ENCODE measurements at regions not wholly inside any gene's neighbourhood (a gene's known extent, or its start where the extent isn't known, plus 50 kb on each side); places are given as distances from the start of the nearest gene placed in this dataset.

DNA sequence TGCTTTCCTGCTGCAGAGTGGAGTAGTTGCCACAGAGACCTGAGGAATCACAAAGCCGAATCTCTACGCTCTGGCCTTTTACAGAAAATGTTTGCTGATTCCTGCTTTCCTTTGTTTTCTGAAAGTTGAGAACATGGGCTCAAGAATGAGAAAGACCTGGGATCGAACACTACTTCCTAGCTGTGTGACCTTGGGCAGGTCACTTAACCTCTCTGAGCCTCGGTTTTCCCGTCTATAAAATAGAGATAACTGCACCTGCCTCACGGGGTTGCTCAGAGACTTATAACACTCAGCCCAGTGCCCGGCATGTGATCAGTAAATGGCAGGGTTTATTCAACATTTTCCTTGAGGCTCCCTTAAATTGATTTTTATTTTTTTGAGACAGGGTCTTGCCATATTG lies 70.9 kb upstream of the ALX4 start:
- no peaks in the 10 kb centered on the region for H3K9me3 ChIP-seq (ENCODE audit: control insufficient read depth, insufficient read depth, low read length)

GRCh38 chr11:44381261-44381660 lies 71.3 kb upstream of the ALX4 start:
- no peak overlapping the region for H3K27ac ChIP-seq (ENCODE audit: low read depth, low read length)
- no peaks in the 10 kb centered on the region for H3K9me2 ChIP-seq (replicated peaks; ENCODE audit: control insufficient read depth, low read length)
- no peaks in the 10 kb centered on the region for H3K9me3 ChIP-seq (ENCODE audit: control insufficient read depth, insufficient read depth, low read length)
- no peaks in the 10 kb centered on the region for H3K4me1 ChIP-seq (ENCODE audit: control insufficient read depth, low read length)
- no peak overlapping the region for H3K4me2 ChIP-seq (ENCODE audit: low read length)
- no peaks in the 10 kb centered on the region for H3K36me3 ChIP-seq (ENCODE audit: control insufficient read depth, low read length)
- no peak overlapping the region for H3K4me3 ChIP-seq (ENCODE audit: low read length)
- no peaks in the 10 kb centered on the region for H3F3A ChIP-seq (ENCODE audit: control insufficient read depth, insufficient read depth)
- no peaks in the 10 kb centered on the region for H3K27me3 ChIP-seq (ENCODE audit: control insufficient read depth, low read length)
- no peaks in the 10 kb centered on the region for H4K20me1 ChIP-seq (ENCODE audit: control insufficient read depth, insufficient read depth, low read depth, low read length)
- TF ChIP-seq EZH2phosphoT487 (IDR thresholded peaks at IDR 0.05; ENCODE audit: borderline replicate concordance, low read length) (no peak), CTCF (IDR thresholded peaks at IDR 0.05; ENCODE audit: low read depth, low read length, poor library complexity, severe bottlenecking) (no peak)
- no peaks in the 10 kb centered on the region for H3K79me2 ChIP-seq (ENCODE audit: control insufficient read depth, low read length)

More for the DNA sequence above, 70.9 kb upstream of the ALX4 start:
- H3K27ac ChIP-seq (ENCODE audit: low read depth, low read length): no peak overlapping the region
- no peaks in the 10 kb centered on the region for H3K27me3 ChIP-seq (ENCODE audit: control insufficient read depth, low read length)
- no peak overlapping the region for H3K4me2 ChIP-seq (ENCODE audit: low read length)
- no peaks in the 10 kb centered on the region for H3K36me3 ChIP-seq (ENCODE audit: control insufficient read depth, low read length)
- no peaks in the 10 kb centered on the region for H3K4me1 ChIP-seq (ENCODE audit: control insufficient read depth, low read length)
- TF ChIP-seq EZH2phosphoT487 (IDR thresholded peaks at IDR 0.05; ENCODE audit: borderline replicate concordance, low read length) (no peak), CTCF (IDR thresholded peaks at IDR 0.05; ENCODE audit: low read depth, low read length, poor library complexity, severe bottlenecking) (no peak)
- H3F3A ChIP-seq (ENCODE audit: control insufficient read depth, insufficient read depth): no peaks in the 10 kb centered on the region
- no peaks in the 10 kb centered on the region for H3K79me2 ChIP-seq (ENCODE audit: control insufficient read depth, low read length)
- H3K9me2 ChIP-seq (replicated peaks; ENCODE audit: control insufficient read depth, low read length): no peaks in the 10 kb centered on the region
- H3K4me3 ChIP-seq (ENCODE audit: low read length): no peak overlapping the region
- H4K20me1 ChIP-seq (ENCODE audit: control insufficient read depth, insufficient read depth, low read depth, low read length): no peaks in the 10 kb centered on the region

GRCh38 chr11:44382118-44382517 lies 72.2 kb upstream of the ALX4 start:
- no peaks in the 10 kb centered on the region for H3K27me3 ChIP-seq (ENCODE audit: control insufficient read depth, low read length)

More at GRCh38 chr11:44382118-44382517, 72.2 kb upstream of the ALX4 start:
- no peak overlapping the region for H3K4me2 ChIP-seq (ENCODE audit: low read length)
- H3K27ac ChIP-seq (ENCODE audit: low read depth, low read length): no peak overlapping the region
- H3K9me2 ChIP-seq (replicated peaks; ENCODE audit: control insufficient read depth, low read length): no peaks in the 10 kb centered on the region
- no peaks in the 10 kb centered on the region for H3K79me2 ChIP-seq (ENCODE audit: control insufficient read depth, low read length)
- H3F3A ChIP-seq (ENCODE audit: control insufficient read depth, insufficient read depth): no peaks in the 10 kb centered on the region
- H4K20me1 ChIP-seq (ENCODE audit: control insufficient read depth, insufficient read depth, low read depth, low read length): no peaks in the 10 kb centered on the region
- TF ChIP-seq CTCF (IDR thresholded peaks at IDR 0.05; ENCODE audit: low read depth, low read length, poor library complexity, severe bottlenecking) (no peak), EZH2phosphoT487 (IDR thresholded peaks at IDR 0.05; ENCODE audit: borderline replicate concordance, low read length) (no peak)
- no peaks in the 10 kb centered on the region for H3K4me1 ChIP-seq (ENCODE audit: control insufficient read depth, low read length)
- H3K36me3 ChIP-seq (ENCODE audit: control insufficient read depth, low read length): no peaks in the 10 kb centered on the region
- no peaks in the 10 kb centered on the region for H3K9me3 ChIP-seq (ENCODE audit: control insufficient read depth, insufficient read depth, low read length)
- no peak overlapping the region for H3K4me3 ChIP-seq (ENCODE audit: low read length)
